ENCODE measurements at regions not wholly inside any gene's neighbourhood (a gene's known extent, or its start where the extent isn't known, plus 50 kb on each side); places are given as distances from the start of the nearest gene placed in this dataset.
"Not testable (repeated sequence)": the region's sequence is repeated elsewhere in the genome, so short reads cannot be mapped to it uniquely, and the experiment has no call there.

- intact Hi-C loops (cut with micrococcal nuclease), result no loop called here
Measured at GRCh38 chr2:175620106-175620505, 382.0 kb downstream of the LNPK start.

GRCh38 chr2:175619179-175620045 lies 382.7 kb downstream of the LNPK start:
- intact Hi-C loops (cut with micrococcal nuclease), result no loop called here

GRCh38 chr2:175612280-175612679 lies 389.8 kb downstream of the LNPK start:
- intact Hi-C loops (cut with micrococcal nuclease), result no loop called here

- intact Hi-C loops (cut with micrococcal nuclease), result no loop called here
Measured at GRCh38 chr2:175606010-175606841, 395.8 kb downstream of the LNPK start.

- intact Hi-C loops (cut with micrococcal nuclease), result no loop called here
Measured at GRCh38 chr2:175605640-175606009, 396.4 kb downstream of the LNPK start.

GRCh38 chr2:175601969-175602368 lies 400.1 kb downstream of the LNPK start:
- intact Hi-C loops (cut with micrococcal nuclease), result no loop called here

- intact Hi-C loops (cut with micrococcal nuclease), result no loop called here
Measured at GRCh38 chr2:175599966-175600831, 401.9 kb downstream of the LNPK start.

GRCh38 chr2:175597286-175597685 lies 404.8 kb downstream of the LNPK start:
- intact Hi-C loops (cut with micrococcal nuclease), result no loop called here

GRCh38 chr2:175595139-175595538 lies 406.9 kb downstream of the LNPK start:
- intact Hi-C loops (cut with micrococcal nuclease), result no loop called here

- intact Hi-C loops (cut with micrococcal nuclease), result not testable (repeated sequence)
Measured at GRCh38 chr2:175593686-175594525, 408.2 kb downstream of the LNPK start.

GRCh38 chr2:175588213-175588612 lies 406.7 kb upstream of the ATP5MC3 start:
- intact Hi-C loops (cut with micrococcal nuclease), result not testable (repeated sequence)

GRCh38 chr2:175585496-175585895 lies 404.0 kb upstream of the ATP5MC3 start:
- intact Hi-C loops (cut with micrococcal nuclease), result no loop called here

GRCh38 chr2:175580652-175581051 lies 399.1 kb upstream of the ATP5MC3 start:
- intact Hi-C loops (cut with micrococcal nuclease), result no loop called here

GRCh38 chr2:175579646-175580045 lies 398.1 kb upstream of the ATP5MC3 start:
- intact Hi-C loops (cut with micrococcal nuclease), result no loop called here

GRCh38 chr2:175577368-175577970 lies 396.0 kb upstream of the ATP5MC3 start:
- intact Hi-C loops (cut with micrococcal nuclease), result no loop called here

GRCh38 chr2:175576875-175577274 lies 395.4 kb upstream of the ATP5MC3 start:
- intact Hi-C loops (cut with micrococcal nuclease), result no loop called here

- intact Hi-C loops (cut with micrococcal nuclease), result no loop called here
Measured at GRCh38 chr2:175576270-175576669, 394.8 kb upstream of the ATP5MC3 start.

- intact Hi-C loops (cut with micrococcal nuclease), result no loop called here
Measured at GRCh38 chr2:175575346-175576258, 394.1 kb upstream of the ATP5MC3 start.

GRCh38 chr2:175574069-175574468 lies 392.6 kb upstream of the ATP5MC3 start:
- intact Hi-C loops (cut with micrococcal nuclease), result no loop called here
